RWPE2 (cell line): ENCODE measurements at regions not wholly inside any gene's neighbourhood (a gene's known extent, or its start where the extent isn't known, plus 50 kb on each side); places are given as distances from the start of the nearest gene placed in this dataset.

Source experiments
- ATAC-seq: fragments of 200-7000 bp; cut with Tn5 transposase; 3 replicates; pipeline ENCODE4 v1.9.1; 2021; ENCODE audit warnings: low read depth
- DNase-seq: peaks from one replicate; pipeline ENCODE4 v3.0.0-alpha.2; 2020; ENCODE audit warnings: low spot score
- H3K27ac ChIP-seq: fragments of 450-650 bp; 2 replicates; pipeline ENCODE4 v1.5.1; 2017; ENCODE audit warnings: mild to moderate bottlenecking; ENCODE audit not compliant: poor library complexity, severe bottlenecking
- H3K27me3 ChIP-seq: fragments of 250-450 bp; sonication (Bioruptor Pico); 2 replicates; pipeline ENCODE4 v1.5.1; 2021; ENCODE audit warnings: mild to moderate bottlenecking, moderate library complexity; ENCODE audit not compliant: insufficient read depth, poor library complexity, severe bottlenecking
- H3K36me3 ChIP-seq: fragments of 250-450 bp; sonication (Bioruptor Pico); 2 replicates; pipeline ENCODE4 v1.5.1; 2020; ENCODE audit warnings: low read depth, mild to moderate bottlenecking, moderate library complexity
- H3K4me1 ChIP-seq: fragments of 250-450 bp; sonication (Bioruptor Pico); 2 replicates; pipeline ENCODE4 v1.5.1; 2021; ENCODE audit warnings: mild to moderate bottlenecking, moderate library complexity; ENCODE audit not compliant: insufficient read depth, poor library complexity, severe bottlenecking
- H3K4me3 ChIP-seq: fragments of 250-450 bp; sonication (Bioruptor Pico); 2 replicates; pipeline ENCODE4 v1.5.1; 2021; ENCODE audit warnings: mild to moderate bottlenecking, moderate library complexity; ENCODE audit not compliant: severe bottlenecking
- H3K9me3 ChIP-seq: fragments of 250-450 bp; sonication (Bioruptor Pico); 2 replicates; pipeline ENCODE4 v1.5.1; 2021; ENCODE audit warnings: mild to moderate bottlenecking, moderate library complexity; ENCODE audit not compliant: severe bottlenecking
- CTCF ChIP-seq: fragments of 450-650 bp; IDR thresholded peaks from one replicate; pipeline ENCODE4 v1.5.1; 2017; ENCODE audit warnings: mild to moderate bottlenecking, moderate library complexity; ENCODE audit not compliant: poor library complexity, severe bottlenecking

- H3K36me3 ChIP-seq, result no peaks in the 10 kb centered on the region
- H3K4me1 ChIP-seq, result no peaks in the 10 kb centered on the region
- no peak overlapping the region for H3K27ac ChIP-seq
- DNase-seq (no peak), ATAC-seq (no peak)
- H3K27me3 ChIP-seq, result peaks cover 12% of the 10 kb centered on the region
- TF ChIP-seq CTCF, result no peak
- H3K9me3 ChIP-seq, result no peaks in the 10 kb centered on the region
- H3K4me3 ChIP-seq, result no peak overlapping the region
These were observed 333.3 kb downstream of the MIAT start for GRCh38 chr22:26990503-26991189.

GRCh38 chr22:26992556-26992955 lies 335.2 kb downstream of the MIAT start:
- TF ChIP-seq CTCF, result no peak
- H3K27me3 ChIP-seq, result no peaks in the 10 kb centered on the region
- ATAC-seq, result no peak

GRCh38 chr22:26993886-26994285 lies 336.5 kb downstream of the MIAT start:
- Histone ChIP-seq H3K27me3 (no peaks in the 10 kb centered on the region), H3K36me3 (no peaks in the 10 kb centered on the region), H3K4me1 (no peaks in the 10 kb centered on the region), H3K27ac (no peak overlapping the region), H3K9me3 (no peaks in the 10 kb centered on the region), H3K4me3 (no peak overlapping the region)
- no peak for ATAC-seq
- no peak for DNase-seq
- no peak for TF ChIP-seq CTCF

More at GRCh38 chr22:26992556-26992955, 335.2 kb downstream of the MIAT start:
- no peaks in the 10 kb centered on the region for H3K36me3 ChIP-seq
- no peak for DNase-seq
- no peak overlapping the region for H3K27ac ChIP-seq
- H3K9me3 ChIP-seq, result no peaks in the 10 kb centered on the region
- no peak overlapping the region for H3K4me3 ChIP-seq
- H3K4me1 ChIP-seq, result no peaks in the 10 kb centered on the region

- ATAC-seq (no peak), DNase-seq (no peak)
- H3K4me3 ChIP-seq, result no peak overlapping the region
- no peaks in the 10 kb centered on the region for H3K36me3 ChIP-seq
- H3K27ac ChIP-seq, result no peak overlapping the region
- no peak for TF ChIP-seq CTCF
- H3K9me3 ChIP-seq, result no peaks in the 10 kb centered on the region
- H3K4me1 ChIP-seq, result no peaks in the 10 kb centered on the region
- H3K27me3 ChIP-seq, result no peaks in the 10 kb centered on the region
These were observed 337.4 kb downstream of the MIAT start for GRCh38 chr22:26994801-26995200.

GRCh38 chr22:26995235-26995634 lies 337.8 kb downstream of the MIAT start:
- H3K4me3 ChIP-seq, result no peak overlapping the region
- TF ChIP-seq CTCF, result no peak
- H3K27ac ChIP-seq, result no peak overlapping the region
- no peaks in the 10 kb centered on the region for H3K9me3 ChIP-seq
- DNase-seq (no peak), ATAC-seq (no peak)
- H3K4me1 ChIP-seq, result no peaks in the 10 kb centered on the region
- H3K36me3 ChIP-seq, result no peaks in the 10 kb centered on the region
- no peaks in the 10 kb centered on the region for H3K27me3 ChIP-seq
